ENCODE measurements at regions not wholly inside any gene's neighbourhood (a gene's known extent, or its start where the extent isn't known, plus 50 kb on each side); places are given as distances from the start of the nearest gene placed in this dataset.

DNA sequence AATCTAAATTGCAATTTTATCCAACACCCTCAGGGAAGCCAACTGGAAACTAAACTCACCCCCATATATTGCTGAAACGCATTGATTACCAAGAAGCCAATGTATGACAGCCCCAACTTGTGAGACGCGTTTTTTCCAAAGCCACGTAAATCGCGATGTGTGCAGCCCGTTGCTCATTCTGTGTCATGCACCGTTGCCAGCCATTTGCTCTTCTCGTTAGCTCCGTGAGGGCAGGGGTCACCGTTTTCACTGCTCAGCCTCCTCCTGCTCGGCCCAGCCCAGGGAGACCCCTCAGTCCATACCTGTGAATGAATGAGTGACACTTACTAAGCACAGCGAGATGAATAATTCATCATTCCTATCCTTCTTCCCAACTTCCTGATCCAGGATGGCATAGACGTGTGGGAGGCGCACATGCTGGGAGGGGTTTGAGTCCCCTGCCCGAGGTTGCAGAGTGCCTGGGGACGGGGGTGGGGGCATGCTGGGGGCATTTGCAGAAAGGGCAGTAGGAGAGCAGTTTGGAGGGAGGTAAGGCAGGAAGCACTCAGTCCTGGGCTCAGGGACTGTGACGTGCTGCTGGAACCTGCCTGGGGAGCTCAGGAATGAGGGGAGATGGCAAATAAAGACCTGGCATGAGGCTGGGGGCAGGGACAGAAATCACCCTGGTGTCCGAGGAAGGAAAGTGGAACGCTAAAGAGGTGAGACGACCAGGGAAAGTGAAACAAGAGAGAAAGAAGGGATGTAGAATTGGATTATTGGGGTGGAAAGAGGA is 104.2 kb upstream of the SDK1 start:
- no peak for DNase-seq

DNA sequence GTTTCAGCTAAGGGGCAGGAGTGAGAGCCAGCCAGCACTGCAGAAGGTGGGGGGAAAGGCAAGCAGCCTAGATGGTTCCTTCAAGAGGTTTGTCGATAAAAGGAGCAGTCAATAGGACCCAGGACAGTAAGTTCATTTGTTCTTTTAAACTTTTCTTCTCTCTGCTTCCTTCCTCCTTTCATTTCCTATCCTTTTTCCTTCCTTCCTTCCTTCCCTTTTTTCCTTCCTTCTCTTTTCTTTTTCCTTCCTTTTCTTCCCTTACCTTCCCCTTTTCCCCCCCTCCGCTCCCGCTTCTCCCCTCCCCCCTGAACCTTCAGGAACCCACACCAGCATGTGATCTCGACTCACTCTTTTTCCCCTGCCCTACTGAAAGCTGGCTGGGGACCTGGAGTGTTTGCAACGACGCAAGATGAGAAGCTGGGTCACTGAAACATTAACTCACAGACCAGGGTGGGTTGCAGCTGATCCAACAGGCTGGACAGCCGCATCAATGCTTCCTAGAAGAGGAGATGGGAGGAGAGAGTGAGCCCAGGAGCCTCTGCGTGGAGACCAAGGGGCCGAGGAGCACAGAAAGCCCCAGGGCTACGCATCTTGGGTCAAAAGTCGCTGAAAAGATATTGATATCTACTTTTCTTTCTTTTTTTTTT is 103.4 kb upstream of the SDK1 start:
- DNase-seq, result no peak

GRCh38 chr7:3198316-3198715 is 102.7 kb upstream of the SDK1 start:
- DNase-seq, result no peak

GRCh38 chr7:3200504-3200903 is 100.5 kb upstream of the SDK1 start:
- DNase-seq, result peak; percentile 21

DNA sequence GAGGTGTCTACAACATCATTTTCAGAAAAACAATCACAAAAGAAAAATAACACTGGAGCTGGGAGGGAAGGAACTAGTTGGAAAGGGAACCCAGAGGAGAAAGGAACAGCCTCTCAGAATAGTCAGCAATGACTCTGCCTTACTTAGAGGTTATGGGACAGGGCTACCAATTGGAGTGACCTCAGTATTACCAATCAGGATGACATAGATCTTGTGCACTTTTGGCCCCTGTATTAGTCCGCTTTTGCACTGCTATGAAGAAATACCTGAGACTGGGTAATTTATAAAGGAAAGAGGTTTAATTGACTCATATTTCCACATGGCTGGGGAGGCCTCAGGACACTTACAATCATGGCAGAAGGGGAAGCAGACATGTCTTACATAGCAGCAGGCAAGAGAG is 99.7 kb upstream of the SDK1 start:
- DNase-seq, result no peak

DNA sequence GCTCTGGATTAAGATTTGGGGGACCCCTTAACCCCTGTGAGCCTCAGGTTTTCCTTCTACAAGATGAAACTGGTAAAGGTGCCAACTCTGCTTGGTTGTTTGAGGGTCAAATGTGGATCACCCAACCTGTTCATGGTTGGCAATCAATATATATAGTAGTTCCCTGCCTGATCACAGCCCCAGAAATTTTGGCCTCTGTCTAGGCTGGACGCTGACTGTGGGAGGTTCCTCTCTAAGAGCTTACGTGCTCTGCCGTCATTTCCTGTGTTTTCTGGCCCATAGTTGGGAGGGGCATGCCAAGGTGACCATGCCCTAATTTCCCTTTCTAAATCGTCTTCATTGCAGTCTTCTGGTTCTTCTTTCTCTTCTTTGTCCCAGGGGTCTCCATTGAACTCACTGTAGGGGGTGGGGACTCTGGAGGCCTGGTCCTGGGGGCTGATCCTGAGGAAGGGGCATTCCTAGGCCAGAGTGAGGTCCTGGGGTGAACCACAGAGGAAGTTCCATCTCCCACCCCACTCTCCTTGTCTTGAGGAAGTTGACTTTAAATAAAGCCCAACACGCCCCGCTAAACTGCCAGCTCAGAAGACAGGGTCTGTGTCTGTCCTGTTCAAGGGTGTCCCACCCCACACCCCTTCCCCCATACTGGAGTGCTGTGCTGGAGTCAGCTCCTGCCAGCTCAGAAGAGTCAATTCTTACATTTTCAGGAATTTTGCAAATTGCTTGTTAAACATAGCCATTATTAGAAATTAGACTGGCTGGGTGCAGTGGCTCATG is 98.9 kb upstream of the SDK1 start:
- no peak for DNase-seq

DNA sequence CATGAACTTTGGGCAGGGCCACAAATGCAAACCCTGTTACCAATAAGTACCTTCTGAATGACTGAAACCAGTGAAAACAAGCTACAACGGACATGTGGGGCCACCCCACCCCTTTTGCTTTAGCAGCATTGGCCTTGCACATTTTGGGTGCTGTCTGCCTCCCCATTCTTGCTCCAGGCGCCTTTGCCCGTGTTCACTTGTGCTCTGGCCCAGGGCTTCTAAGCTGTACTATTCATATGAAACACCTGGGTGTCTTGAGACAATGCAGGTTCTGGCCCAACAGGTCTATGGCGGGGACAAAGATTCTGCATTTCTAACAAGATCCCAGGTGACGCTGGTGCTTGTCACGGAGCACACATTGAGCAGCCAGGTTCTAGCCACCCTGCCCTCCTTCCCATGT is 96.5 kb upstream of the SDK1 start:
- no peak for DNase-seq

- DNase-seq, result no peak
These were observed 95.0 kb upstream of the SDK1 start for GRCh38 chr7:3206101-3206500.

DNA sequence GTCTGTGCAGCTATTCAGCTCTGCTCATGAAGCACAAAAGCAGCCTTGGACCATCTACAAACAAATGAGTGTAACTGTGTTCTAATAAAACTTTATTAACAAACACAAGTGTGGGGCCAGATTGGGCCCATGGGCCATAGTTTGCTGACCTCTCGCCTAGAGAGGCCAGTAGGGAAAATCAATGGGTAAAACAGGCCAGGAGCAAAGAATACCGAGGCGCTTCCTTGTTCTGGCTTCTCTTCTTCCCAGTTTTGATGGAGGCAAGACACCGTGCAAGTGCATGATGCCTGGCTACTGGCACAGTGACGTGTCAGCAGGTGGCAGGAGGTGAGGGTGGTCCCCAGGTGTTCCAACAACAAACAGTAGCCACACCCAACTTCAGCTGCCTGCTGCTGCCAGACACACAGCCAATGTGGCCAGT is 94.3 kb upstream of the SDK1 start:
- DNase-seq, result no peak

DNA sequence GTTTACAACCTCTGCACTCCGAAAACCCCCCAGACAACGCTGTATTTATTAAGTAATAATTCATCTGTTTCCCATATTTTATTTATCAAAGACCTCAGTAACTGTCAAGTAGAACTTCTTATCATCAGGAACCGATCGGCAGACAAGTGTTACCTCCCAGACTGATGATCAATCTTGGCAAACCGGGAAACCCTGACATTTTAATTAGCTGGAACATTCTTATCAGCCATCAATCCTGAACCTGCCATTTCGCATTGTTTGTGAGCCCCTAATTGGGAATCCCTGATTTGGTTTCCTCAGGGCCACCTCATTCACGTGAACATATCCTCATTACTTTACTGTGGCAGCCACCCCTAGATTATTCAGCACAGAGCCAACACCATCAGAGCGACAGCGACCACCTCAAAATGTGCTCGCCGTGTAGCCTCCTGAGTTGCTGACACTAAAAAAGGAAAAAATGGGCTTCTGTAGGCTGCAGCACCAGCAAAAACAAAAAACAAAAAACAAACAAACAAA is 93.6 kb upstream of the SDK1 start:
- DNase-seq, result no peak

- no peak for DNase-seq
These were observed 90.5 kb upstream of the SDK1 start for GRCh38 chr7:3210531-3210930.

- no peak for DNase-seq
These were observed 87.0 kb upstream of the SDK1 start for GRCh38 chr7:3214090-3214413.

DNA sequence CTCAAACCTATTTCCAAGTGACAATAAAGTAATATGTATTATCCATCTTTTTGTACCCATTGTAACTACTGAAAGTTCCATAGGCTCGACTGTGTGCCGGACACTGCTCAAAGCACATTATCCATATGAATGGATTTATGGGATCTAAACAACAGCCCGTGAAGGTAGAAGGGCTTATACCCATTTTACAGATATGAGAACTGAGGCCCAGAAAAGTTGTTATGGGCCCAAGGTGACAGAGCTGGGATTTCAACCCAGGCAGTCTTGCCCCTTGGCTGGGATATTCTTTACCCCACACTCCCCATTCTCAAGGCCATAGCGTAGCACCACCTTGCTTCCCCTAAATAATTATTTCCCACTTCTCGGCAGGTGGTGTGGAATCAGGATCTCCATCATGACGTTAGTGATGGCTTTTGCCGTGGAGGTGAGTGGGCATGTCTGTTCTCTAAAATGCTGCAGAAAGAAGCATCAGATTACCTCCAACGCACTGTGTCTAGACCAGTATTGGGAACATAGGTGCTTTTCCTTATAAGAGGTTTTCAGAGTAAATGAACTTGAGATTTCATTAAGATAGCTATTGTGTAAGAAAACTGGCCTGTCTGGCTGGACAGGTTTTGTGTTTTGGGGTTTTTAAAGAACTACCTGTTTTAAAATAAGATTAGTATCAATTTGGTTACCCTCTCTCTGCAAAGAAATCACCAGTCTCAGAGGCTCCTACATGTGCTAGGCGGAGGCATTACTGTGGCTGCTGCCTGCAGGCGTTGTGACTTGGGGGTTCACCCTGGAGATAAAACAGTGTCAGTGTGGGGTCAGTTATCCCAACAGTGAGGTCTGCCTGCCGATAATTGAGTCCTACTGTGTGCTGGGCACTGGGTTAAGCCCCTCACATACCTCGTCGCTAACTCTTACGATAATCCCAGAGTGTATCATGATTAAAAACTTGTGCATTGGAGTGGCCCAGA is 85.1 kb upstream of the SDK1 start:
- DNase-seq, result no peak

GRCh38 chr7:3217166-3217565 is 83.9 kb upstream of the SDK1 start:
- peak; percentile 66 for DNase-seq

DNA sequence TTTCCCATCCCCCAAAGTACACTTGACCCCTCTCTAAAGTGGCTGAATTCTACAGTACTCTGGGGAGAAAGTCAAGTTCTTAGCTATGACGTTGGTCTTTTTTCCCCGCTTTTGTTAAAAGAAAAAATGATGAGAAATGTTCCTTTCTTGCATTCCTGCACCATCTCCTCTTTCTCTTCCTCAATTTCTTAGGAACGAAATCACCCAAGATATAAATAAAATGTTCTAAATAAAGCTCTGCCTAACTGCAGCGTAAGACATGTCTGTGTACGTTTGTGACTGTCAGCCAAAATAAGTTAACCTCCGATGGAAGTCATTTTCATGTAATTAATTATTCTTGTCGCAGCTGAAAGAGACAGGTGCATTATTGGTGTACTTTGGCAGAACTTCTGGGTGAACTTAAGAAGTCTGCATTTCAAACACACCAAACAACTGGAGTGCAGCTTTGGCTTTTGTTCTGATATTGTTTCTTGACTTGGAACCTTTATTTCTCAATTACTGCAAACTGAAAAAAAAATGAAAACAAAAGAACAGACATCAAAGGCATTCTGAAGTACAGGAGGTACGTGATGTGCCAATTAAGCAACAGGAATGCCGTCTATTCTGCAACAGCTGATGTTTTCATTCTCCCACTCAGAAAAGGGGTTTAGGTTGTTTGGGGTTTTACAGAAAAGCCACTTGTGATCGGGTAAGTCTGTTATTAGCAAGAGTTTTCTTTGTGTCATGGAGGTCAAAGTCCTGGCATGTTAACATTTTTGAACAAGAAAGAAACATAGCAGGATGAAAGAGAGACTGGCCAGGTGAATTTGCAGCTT is 82.4 kb upstream of the SDK1 start:
- DNase-seq, result peak; percentile 37

- no peak for DNase-seq
These were observed 71.1 kb upstream of the SDK1 start for GRCh38 chr7:3229904-3230470.

GRCh38 chr7:3230908-3231307 is 70.1 kb upstream of the SDK1 start:
- DNase-seq, result no peak

GRCh38 chr7:3232228-3232627 is 68.8 kb upstream of the SDK1 start:
- DNase-seq, result no peak

DNA sequence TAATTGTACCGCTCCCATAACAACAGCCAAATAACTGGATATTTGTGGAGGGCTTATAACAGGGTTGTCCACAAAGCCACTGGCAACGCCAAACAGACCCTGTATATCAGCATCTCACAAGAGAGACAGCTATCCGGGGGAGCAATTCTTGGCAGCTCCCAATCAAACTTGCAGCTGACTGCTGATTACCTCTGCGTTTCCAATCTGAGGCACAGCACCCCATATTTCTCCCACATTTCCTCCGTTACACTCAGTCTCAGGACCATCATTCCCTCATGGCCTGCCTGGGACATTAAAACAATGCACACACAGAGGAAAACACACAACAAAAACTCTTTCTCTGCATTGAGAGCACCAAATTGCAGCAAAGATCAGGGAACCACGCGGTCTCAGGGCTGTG is 67.8 kb upstream of the SDK1 start:
- no peak for DNase-seq

DNA sequence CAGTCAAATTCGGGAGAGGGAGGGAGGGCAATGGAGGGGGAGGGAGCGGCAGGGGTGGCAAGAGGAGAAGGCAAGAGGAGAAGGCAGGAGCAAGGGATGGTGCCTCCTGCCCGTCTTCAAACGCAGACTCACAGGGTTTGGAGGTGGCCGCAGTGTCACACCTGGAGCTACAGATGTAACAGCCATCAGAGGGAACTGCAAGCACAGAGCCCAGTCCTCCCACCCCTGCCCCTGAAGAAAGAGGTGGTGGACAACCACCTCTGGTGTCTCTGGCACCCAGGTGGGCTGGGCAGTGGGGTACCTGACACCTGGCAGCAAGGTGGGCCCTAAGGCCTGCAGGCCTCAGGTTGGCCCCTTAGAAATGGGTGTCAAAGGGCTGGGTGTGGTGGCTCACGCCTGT is 67.0 kb upstream of the SDK1 start:
- DNase-seq, result no peak

- DNase-seq, result no peak
These were observed 66.2 kb upstream of the SDK1 start for GRCh38 chr7:3234851-3235250.

- DNase-seq, result no peak
These were observed 65.7 kb upstream of the SDK1 start for GRCh38 chr7:3235322-3235721.
